Forelimb muscle (tissue), 1 donor: ENCODE measurements at regions not wholly inside any gene's neighbourhood (a gene's known extent, or its start where the extent isn't known, plus 50 kb on each side); places are given as distances from the start of the nearest gene placed in this dataset.

ENCODE experiments used
- DNase-seq: peaks from one replicate; pipeline ENCODE4 v3.0.0-alpha.2; 2013; ENCODE audit warnings: low read depth

DNA sequence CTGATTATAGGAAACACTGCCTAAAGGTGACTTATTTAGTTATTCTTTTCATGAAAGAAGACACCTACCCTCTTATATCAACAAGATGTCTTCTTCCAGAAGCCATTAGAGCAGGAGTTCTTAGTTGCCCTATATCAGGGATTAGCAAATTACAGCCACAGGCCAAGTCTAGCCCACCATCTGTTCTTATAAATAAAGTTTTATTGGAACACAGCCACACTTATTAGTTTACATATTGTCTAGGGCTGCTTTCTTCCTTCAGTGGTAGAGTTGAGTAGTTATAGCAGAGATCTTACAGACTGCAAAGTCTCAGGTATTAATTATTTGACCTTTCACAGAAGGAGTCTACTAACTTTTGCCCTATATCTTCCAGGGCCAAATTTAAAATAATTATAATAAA lies 157.2 kb upstream of the NOCT start:
- no peak for DNase-seq

DNA sequence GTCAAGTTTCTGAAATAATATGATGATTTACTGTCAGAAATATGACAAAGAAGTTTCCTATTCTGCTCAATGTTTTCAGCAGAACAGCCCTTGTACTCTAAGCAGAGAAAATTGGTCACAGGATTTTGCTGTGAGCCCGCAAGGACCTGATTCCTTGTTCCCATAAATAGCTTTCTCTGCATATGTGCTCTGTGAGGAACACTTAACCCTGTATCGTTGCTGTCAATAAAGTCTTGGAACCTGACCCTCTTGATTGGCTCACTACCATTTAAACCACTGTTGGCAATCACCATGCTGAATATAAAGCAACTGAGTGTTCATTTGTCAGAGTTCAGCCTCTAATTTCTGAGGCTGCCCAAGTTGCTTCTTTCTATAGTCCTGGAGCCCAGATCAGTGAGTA lies 158.2 kb upstream of the NOCT start:
- DNase-seq: no peak

DNA sequence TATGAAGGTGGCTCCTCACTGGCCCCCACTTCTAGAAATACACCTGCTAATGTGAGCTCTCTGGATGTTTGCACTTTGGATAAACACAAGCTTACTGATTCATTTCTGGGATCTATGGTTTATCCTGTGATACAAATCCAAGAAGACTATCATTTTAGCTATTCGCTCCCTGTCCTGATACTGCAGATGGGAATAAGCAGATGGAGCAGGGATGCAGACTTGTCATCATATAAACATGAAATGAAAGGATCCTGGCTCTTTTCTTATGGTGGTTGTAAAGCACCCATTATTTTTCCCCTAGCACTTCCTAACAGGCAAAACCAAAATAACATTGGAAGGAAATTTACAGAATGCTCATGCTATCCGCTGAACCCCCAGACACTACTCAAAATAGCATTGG lies 162.9 kb upstream of the NOCT start:
- DNase-seq: no peak

DNA sequence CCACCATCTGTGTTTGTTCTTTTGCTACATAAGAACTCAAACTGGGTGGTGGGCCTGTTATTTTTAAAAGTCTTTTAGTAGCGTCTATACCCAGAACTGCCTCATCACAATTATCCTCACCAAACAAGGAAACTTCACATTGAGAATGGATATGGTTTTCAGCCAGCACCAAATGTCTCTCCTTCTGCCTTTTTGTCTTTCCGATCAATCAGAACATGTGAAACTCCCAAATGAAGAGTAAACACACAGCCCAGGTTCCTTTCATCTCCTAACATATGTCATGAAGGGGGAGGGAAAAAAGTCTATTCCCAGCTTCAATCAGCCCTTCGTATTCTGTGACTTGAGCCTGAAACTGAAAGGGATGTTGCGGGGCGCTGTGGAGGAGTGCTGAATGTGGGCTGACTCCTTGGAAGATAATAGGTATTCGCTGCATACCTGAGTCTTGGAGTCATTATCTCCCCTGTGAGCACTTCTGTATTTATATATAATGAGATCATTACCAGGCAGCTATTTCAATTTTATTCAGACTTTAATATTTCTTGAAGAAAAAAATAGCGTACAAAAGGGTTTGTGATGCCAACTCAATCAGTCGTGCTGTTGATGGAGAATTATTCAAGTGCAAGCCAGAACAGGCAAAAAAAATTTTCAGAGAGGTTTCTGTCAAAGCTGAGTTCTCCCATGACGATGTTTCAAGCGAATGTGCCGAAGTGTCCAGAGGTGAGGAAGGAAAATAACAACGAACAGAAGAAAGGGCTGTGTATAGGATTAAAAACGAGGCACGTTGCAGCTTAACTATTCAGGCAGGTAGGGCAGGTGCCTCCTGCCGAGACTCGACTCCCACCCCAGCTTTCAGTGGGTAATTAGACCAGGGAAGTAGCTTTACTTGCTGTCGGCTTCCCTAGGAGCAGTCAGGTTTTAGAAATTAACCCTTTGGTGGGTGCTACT lies 163.9 kb upstream of the NOCT start:
- no peak for DNase-seq

DNA sequence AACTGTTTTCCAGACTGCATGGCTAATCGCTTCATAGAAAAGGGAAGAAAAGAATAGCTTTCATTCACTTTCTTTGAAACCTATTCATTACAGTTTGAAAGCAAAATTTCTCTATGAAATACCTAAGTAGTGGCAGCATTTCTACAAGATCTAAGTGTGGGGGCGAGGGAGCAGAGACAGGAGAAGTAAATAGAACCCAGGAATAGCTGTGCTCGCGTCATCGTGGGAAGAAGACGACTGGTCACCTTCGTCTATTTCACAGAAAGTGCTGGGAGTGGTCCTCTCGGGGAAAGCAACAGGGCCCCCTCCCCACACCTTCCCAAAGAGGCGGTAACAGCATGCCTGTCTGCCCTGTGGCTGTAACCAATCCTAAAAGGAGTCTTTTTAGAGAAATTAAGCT lies 169.9 kb upstream of the NOCT start:
- no peak for DNase-seq

DNA sequence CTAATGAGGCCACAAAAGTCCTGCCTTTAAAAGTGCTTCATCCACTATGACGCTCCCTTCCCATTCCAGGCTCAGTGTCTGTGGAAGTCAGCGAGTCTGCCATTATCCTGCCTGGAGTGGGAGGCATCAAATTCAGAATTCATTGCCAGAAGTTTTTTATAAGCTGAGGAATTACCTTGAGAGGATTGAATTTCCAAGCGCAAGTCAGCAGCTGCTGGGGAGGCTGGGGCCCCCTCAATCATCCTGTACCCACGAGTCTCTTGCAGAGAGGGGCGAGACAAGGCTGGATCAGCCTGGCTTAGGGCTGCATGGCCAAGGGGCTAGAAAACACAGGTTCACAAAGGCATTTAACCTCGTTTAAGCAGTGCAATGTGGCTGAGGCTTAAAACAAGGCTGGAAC lies 170.5 kb upstream of the NOCT start:
- DNase-seq: no peak

DNA sequence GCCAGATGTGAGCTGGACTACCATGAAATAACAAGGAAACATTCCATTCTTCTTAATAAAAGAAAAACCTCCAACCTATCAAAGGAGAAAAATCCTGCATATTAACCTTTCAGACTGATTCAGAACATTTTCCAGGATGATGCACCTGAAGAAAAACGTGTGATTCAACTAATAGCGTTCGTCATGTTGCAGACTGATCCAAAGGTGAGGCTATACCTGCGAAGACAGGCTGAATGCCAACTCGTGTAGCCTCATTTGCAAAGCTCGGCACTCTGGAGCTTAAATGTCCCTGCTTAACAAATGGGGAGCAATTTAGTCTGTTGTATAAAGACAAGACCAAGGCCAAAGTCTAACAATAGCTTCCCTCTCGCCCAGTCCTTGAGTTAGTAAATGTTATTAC lies 172.0 kb upstream of the NOCT start:
- DNase-seq: no peak

DNA sequence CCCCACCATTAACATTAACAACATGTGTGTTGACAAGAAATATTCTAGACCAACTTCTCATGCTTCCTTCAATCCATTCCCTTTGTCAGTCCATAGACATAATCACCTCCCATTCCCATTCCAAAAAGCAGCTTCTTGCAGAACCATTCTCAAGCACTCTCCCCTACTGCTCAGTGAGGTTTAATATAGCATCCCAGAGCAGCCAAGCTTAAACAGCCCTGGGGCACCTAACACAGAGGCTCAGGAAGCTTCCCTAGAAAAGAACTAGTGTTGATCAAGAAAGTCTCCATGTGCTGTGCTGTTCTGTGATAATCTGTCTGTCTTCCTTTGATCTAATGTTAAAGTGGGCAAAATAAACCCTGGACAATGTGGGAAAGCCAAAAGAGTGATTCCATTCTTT lies 174.2 kb upstream of the NOCT start:
- no peak for DNase-seq

DNA sequence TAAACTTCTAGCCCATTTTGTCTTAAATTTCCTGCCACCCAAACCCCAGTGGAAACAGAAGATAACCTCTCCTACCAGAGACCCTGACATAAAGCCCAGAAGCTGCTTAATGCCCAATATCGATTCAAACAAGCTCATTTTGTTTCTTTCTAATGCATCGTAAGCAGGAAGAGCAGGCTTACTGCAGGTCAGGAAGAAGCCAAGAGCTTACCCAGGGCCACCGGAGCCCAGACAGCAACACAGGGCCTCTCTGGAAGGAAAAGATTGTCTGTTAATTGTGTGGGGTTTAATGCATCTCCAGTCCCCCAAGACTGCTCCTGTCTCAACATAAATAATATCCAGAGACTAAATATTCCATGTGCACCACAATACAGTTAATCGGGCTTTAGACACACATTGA lies 177.3 kb upstream of the NOCT start:
- DNase-seq: no peak

DNA sequence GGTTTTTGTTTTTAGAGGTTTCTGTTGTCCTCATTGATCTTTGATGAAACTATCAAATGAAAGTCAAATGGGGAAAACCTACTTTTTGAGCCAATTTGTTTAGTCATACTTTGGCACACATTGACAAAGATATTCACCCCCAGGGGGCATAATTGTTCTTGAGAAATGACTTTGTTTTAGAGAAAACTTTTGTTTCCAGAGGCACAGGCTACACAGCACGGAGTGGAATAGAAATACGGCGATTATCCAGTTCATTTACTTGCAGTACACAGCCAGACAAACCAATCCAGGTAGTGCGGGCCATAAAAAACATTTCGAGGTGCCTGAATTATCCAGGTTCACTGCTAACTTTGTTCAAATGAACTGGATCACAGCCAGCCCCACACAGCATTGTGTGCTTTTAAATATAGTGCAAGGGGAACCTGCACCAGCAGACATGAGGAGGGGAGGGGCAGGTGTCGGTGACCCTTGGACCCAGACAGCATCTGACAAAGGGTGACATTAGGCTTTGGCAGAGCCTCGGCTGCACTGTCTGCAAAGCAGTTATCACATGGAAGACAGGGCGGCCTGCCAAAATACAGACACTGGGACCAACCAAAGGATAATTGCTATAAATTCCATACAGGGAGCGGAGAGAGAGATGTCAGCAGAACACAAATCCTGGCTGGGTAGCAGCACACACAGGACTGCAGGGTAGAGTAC lies 179.6 kb upstream of the NOCT start:
- no peak for DNase-seq

DNA sequence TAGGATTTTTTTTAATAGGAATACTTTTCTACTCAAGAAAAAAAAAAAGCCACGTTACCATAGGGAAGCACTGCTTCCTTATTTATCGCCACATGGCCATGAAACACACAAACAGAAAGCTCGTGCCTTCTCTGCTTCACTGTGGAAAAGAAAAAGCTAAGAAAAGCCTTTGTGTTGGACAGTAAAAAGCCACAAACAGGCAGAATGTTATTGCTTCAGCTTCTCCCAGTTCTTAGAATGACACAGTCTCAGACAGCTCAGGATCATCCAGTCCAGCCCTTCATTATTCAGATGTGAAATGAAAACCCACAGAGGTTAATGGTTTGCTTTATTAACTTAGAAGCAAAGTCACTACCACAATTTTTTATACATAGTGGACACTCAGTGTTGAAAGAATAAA lies 181.6 kb upstream of the NOCT start:
- no peak for DNase-seq

DNA sequence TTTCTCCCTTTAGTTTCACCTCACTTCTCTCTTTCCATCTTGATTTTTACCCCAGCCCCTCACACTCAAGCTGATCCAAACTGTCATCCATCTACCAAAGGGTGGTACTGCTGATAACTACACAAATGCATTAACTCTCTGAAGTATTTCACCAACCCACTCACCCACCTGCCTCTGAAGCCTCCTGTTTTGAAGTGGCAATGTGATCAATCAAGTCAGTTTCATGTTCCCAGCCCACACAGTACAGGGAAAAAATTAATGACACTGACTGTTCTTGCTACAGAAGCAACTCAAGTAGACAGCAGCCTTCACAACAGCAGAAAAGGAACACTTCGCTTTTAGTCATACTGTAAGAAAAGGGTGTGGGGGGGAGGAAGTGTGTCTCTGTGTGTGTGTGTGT lies 183.0 kb upstream of the NOCT start:
- DNase-seq: no peak

DNA sequence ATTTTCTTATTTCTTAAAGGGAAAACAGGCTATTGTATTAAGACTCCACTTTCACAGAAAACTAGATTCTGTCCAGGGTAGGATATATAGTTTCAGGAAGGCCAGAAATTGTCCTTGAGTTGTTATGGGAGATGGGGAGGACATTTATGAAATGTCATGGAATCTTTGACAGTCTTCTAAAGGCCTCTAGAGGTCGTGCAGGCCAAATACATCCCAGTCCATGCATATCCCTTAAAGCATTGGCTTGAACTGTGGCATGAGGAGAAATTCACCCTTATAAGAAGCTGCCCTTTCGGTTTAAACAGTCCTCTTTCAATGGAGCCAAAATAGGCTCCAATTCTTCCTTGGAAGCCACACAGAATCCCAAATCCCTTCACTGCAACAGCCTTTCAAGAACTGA lies 183.6 kb upstream of the NOCT start:
- DNase-seq: no peak

DNA sequence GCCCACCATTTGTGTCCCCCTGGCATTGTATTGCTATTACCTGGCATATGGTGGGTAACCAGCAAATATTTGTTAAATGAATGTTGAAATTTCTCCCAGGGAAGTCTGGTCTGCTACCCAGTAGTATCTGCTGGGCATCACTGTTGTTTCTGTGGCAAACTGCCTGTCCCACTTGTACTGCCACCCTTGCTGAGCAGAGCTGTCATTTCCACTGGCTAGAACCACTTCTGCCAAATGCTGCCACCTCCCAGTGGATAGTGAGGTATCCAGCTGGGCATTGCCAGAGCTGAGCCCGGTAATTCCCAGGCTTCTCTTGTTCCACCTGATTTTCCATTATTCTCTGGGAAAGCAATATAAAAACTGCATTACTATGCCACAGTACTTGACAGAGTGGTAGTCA lies 186.7 kb upstream of the NOCT start:
- no peak for DNase-seq

DNA sequence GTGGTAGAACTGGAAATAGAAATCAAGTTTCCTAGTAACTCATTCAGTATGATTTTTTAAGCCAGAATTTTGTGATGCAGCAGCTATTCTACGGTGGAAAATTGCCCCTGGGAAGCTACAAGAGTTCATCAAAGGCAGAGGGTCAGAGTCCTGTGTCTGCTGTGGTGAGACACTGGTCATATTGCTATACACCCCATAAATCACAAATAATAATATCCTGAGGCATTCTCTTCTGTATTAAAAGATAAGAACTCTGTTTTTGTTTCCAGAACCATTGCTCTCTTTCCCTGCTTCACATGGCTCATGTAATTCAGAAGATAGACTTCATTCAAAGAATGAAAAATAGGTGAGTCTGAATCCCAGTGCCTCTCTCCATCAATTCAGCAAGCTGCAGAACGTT lies 188.8 kb upstream of the NOCT start:
- no peak for DNase-seq

DNA sequence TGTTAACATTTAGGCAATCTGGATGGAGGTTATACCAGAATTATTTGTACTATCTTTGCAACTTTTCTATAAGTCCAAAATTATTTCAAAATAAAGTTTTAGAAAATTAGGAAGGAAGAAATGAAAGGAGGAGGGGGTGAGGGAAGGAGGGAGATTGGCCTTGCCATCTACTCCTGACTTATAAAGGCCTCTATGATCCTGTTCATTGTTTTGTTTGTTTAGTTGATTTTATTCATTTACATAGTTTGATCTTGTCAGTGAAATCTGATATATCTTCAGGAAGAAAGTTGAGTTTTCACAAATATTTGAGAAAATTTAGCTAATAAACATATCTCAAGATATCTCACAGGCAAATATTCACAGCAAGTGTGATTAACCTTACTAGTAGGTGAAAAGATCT lies 189.3 kb upstream of the NOCT start:
- DNase-seq: no peak

DNA sequence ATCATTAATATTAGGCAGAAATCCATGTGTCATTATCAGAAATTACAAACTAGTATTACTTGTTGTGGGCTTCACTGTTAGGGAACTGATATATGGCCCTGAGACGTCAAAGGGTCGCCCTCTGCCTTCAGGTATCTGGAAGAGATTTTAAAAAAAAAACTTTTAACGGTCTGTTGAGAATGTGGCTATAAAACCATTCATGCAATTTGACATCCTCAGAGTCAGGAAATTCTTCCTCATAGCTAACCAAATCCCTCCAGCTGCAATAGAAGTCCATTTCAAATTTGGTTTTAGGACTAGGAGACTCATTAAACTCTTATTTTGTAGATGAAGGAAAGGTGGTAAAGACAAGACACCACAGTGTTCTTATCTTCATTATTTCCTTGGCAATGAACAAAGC lies 194.2 kb upstream of the NOCT start:
- DNase-seq: no peak

DNA sequence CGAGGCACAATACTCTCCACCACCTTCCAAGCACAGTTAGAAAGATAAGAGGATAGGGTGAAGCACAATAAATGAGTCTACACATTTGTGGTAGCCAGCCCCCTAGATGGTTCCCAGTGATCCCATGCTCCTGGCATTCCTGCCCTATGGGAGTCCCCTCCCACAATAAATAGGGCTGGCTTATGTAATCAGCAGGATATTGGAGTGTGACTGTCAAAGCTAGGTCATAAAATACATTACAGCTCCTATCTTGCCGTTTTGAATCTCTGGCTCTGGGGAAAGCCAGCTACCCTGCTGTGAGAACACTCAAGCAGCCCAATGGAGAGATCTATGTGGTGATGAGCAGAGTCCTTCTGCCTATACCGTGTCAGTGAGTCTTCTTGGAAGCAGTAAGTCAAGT lies 198.7 kb upstream of the NOCT start:
- DNase-seq: no peak

DNA sequence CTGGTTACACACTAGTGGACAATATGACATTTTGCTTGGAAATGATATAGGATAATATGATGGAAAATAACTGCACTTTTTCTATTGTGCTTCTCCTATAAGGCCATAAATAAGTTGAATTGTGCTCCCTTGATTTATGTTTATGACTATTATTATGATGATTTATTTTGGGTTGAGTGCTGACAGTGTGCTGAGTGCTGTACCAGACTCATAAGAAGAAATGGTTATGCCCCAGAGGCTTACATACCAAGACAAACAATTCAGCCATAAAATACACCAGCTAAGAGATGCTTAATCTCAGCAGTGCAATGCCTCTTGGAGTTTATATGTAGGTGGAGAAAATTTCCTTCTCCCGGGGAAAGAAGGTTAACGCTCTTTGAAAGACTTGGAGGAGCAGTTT lies 199.8 kb upstream of the NOCT start:
- no peak for DNase-seq

DNA sequence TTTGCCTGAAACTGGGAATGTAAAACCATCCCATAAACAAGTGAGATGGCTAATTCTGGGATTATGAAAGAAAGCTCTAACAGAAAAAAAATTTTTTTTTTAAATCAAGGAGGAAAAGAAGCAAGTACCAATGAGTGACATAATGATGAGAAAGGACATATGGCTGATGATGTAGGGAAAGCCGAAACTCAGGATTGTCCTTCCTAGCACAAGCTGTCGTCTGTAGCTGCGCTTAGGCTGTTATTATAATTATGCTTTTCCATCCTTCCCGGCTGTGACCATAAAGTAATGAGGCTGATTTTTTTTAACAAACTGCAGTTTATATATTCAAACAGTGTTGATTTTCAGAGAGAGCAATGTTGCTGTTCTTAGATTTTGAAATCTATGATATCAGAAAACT lies 209.8 kb upstream of the NOCT start:
- no peak for DNase-seq

DNA sequence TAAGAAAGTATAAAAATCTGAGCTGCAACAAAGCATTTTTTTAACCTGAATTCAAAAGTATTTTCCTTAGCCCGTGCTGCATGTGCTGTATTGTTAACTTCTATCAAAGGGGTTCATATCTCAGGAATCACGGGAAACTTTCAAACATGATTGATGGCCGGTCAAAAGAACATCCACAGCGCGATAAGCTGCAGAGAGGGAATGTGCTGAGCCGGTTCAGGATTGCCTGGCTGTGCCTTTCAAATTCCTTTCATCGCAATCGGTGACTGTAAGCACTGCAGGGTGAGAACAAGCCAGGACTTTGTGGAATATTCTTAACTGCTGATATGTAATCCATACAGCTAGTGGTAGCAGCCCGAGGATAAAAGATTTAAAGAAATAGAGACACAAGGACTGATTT lies 210.9 kb upstream of the NOCT start:
- no peak for DNase-seq

DNA sequence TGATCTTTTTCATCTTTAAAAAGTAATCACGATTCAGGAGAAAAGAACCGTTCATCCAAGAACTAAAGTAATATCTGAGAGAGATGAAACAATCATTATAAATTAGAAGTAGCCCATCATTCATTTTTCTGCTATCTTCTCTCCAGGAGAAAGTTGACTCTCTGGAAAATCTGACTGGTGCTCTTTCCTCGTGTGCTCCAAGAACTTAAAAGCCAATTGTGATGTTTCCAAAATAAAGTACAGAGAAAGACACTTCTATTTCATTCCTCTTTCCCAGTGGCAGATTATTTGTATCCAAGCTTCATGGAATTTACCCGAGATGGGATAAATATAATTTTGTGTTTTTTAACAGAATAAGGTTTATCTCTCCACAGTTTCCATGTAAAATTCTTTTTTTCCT lies 212.5 kb upstream of the NOCT start:
- no peak for DNase-seq

DNA sequence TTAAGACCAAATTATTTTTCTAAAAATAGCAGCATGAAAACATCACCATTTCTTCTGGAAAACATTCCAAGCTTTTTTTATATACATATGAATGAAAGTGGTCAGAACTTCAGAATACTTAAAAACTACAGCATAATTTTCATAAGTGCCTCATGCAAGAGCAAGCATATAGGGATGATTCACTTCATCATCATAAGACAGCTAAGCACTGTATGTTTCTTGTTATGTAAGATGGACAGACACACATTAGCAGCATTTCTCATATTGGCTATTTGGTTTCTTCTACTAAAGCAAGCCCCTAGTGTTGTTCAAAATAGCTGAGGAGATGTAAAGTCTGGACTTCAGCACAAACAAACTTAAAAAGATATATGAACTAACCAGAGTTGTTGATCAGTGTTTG lies 213.1 kb upstream of the NOCT start:
- no peak for DNase-seq

DNA sequence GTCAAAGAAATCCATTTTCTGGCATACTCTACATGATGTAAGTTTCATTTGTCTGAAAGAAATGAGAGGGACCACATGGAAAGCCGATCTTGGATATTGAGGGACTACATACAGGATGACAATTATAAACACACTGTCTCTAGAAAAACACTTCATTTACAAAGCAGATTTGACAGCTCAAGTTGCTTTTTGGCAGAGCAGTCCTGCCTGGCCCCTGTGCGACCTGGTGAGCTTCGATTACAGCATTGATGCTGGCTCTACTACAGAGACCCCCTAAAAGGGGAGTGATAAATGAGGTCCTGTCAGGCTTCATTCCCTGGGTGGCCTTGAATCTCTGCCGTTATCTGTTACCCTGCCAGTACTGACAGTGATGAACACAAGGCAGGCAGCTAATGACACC lies 215.2 kb upstream of the NOCT start:
- no peak for DNase-seq
